SH-SY5Y (cell line): ENCODE measurements at regions not wholly inside any gene's neighbourhood (a gene's known extent, or its start where the extent isn't known, plus 50 kb on each side); places are given as distances from the start of the nearest gene placed in this dataset.

Experiments used
- GATA2 ChIP-seq: IDR thresholded peaks from 2 replicates; pipeline ENCODE4 v1.6.1; 2011; ENCODE audit warnings: mild to moderate bottlenecking, low read depth, low read length
- GATA3 ChIP-seq: IDR thresholded peaks from 2 replicates; pipeline ENCODE4 v1.6.1; 2011; ENCODE audit warnings: low read depth, mild to moderate bottlenecking, low read length, moderate library complexity

DNA sequence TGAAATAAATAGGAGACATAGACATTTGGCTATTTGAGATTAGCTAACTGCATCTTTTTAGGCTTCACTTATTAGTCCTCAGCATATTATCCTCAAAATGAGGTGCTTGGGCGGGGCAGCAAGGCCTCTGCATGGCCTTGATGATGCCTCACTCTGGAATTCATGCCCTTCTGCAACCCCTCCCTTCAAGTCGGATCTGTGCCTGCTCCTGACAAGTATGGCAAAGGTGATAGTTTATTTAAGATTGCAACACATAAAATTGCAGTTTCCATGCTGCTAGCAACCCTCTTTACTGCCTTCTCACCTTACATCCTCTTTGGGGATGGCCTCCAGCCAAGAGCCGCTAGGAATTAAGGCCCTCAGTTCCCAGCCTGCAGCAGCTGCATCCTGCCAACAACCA is 241.3 kb upstream of the ADARB2 start:
- TF ChIP-seq GATA2 (no peak), GATA3 (no peak)
